Loucy (cell line): ENCODE measurements at regions not wholly inside any gene's neighbourhood (a gene's known extent, or its start where the extent isn't known, plus 50 kb on each side); places are given as distances from the start of the nearest gene placed in this dataset.

Source experiments
- H2AFZ ChIP-seq: fragments of 200-600 bp; sonication (generic); 2 replicates; pipeline ENCODE4 v1.6.0; 2016; ENCODE audit warnings: antibody characterized with exemption, mild to moderate bottlenecking, low read length, moderate library complexity
- H3F3A ChIP-seq: fragments of 200-600 bp; 2 replicates; pipeline ENCODE4 v1.6.0; 2016; ENCODE audit warnings: antibody characterized with exemption, low read depth, mild to moderate bottlenecking
- H3K27me3 ChIP-seq: fragments of 200-600 bp; sonication (generic); 2 replicates; pipeline ENCODE4 v1.6.1; 2014; ENCODE audit warnings: low read length, mild to moderate bottlenecking; ENCODE audit not compliant: insufficient read depth, poor library complexity, severe bottlenecking
- H3K36me3 ChIP-seq: fragments of 200-600 bp; sonication (generic); 2 replicates; pipeline ENCODE4 v1.6.1; 2016; ENCODE audit warnings: low read length; ENCODE audit not compliant: insufficient read depth
- H3K4me1 ChIP-seq: fragments of 200-600 bp; sonication (generic); 2 replicates; pipeline ENCODE4 v1.5.1; 2014; ENCODE audit warnings: low read length, mild to moderate bottlenecking; ENCODE audit not compliant: insufficient read depth, poor library complexity, severe bottlenecking
- H3K4me2 ChIP-seq: fragments of 200-600 bp; sonication (generic); 2 replicates; pipeline ENCODE4 v1.6.0; 2014; ENCODE audit warnings: antibody characterized with exemption, low read length, low read depth, mild to moderate bottlenecking; ENCODE audit not compliant: poor library complexity, severe bottlenecking
- H3K4me3 ChIP-seq: fragments of 200-600 bp; sonication (generic); 2 replicates; pipeline ENCODE4 v1.5.1; 2014; ENCODE audit warnings: low read length, mild to moderate bottlenecking, mixed read lengths; ENCODE audit not compliant: poor library complexity, severe bottlenecking
- H3K79me2 ChIP-seq: fragments of 200-600 bp; sonication (generic); 2 replicates; pipeline ENCODE4 v1.6.1; 2014; ENCODE audit warnings: low read length; ENCODE audit not compliant: insufficient read depth
- H3K9ac ChIP-seq: fragments of 200-600 bp; sonication (generic); 2 replicates; pipeline ENCODE4 v1.6.0; 2014; ENCODE audit warnings: mild to moderate bottlenecking, low read depth, low read length, moderate library complexity; ENCODE audit not compliant: poor library complexity, severe bottlenecking
- H3K9me2 ChIP-seq: fragments of 200-600 bp; sonication (generic); replicated peaks from 2 replicates; pipeline ENCODE4 v1.6.1; 2016; ENCODE audit warnings: low read depth, low read length, mixed read lengths
- H3K9me3 ChIP-seq: fragments of 200-600 bp; sonication (generic); 2 replicates; pipeline ENCODE4 v1.6.1; 2014; ENCODE audit warnings: mild to moderate bottlenecking, antibody characterized with exemption, low read length, low read depth; ENCODE audit not compliant: insufficient read depth
- H4K20me1 ChIP-seq: fragments of 200-600 bp; sonication (generic); 2 replicates; pipeline ENCODE4 v1.6.0; 2014; ENCODE audit warnings: antibody characterized with exemption, low read length, mild to moderate bottlenecking; ENCODE audit not compliant: insufficient read depth, poor library complexity, severe bottlenecking
- CTCF ChIP-seq: fragments of 200-600 bp; sonication (generic); conservative IDR thresholded peaks from 2 replicates; pipeline ENCODE4 v1.5.1; 2014; ENCODE audit warnings: mild to moderate bottlenecking, antibody characterized with exemption, low read length
- EZH2phosphoT487 ChIP-seq: fragments of 200-600 bp; IDR thresholded peaks from 2 replicates; pipeline ENCODE4 v1.6.1; 2018; ENCODE audit warnings: antibody characterized with exemption, mild to moderate bottlenecking, moderate library complexity, borderline replicate concordance

GRCh38 chr4:63589796-63590195 is 819.5 kb downstream of the TECRL start:
- Histone ChIP-seq H3K9me2 (no peaks in the 10 kb centered on the region), H3K36me3 (no peaks in the 10 kb centered on the region), H2AFZ (no peak overlapping the region), H3K9ac (no peak overlapping the region), H4K20me1 (no peaks in the 10 kb centered on the region), H3K4me3 (no peak overlapping the region), H3K79me2 (no peaks in the 10 kb centered on the region), H3K4me1 (no peaks in the 10 kb centered on the region), H3K9me3 (no peaks in the 10 kb centered on the region), H3F3A (no peaks in the 10 kb centered on the region), H3K27me3 (no peaks in the 10 kb centered on the region), H3K4me2 (no peak overlapping the region)
- no peak for TF ChIP-seq EZH2phosphoT487
- no peak for TF ChIP-seq CTCF

- no peak for TF ChIP-seq EZH2phosphoT487
- no peaks in the 10 kb centered on the region for H3F3A ChIP-seq
- H3K4me1 ChIP-seq, result no peaks in the 10 kb centered on the region
- H3K27me3 ChIP-seq, result no peaks in the 10 kb centered on the region
- no peaks in the 10 kb centered on the region for H4K20me1 ChIP-seq
- no peak overlapping the region for H3K9ac ChIP-seq
- no peaks in the 10 kb centered on the region; the same call in 1 of the 2 replicates for H3K9me3 ChIP-seq
- H3K36me3 ChIP-seq, result no peaks in the 10 kb centered on the region
- no peak overlapping the region for H2AFZ ChIP-seq
- no peaks in the 10 kb centered on the region for H3K9me2 ChIP-seq
- H3K79me2 ChIP-seq, result no peaks in the 10 kb centered on the region
- H3K4me3 ChIP-seq, result no peak overlapping the region
- H3K4me2 ChIP-seq, result no peak overlapping the region
These were observed 825.7 kb downstream of the TECRL start for GRCh38 chr4:63583561-63583960.

- Histone ChIP-seq H3K9me3 (no peaks in the 10 kb centered on the region; the same call in 1 of the 2 replicates), H3K4me1 (no peaks in the 10 kb centered on the region)
- TF ChIP-seq EZH2phosphoT487, result no peak
- no peak for TF ChIP-seq CTCF
These were observed 826.2 kb downstream of the TECRL start for GRCh38 chr4:63583007-63583406.

GRCh38 chr4:63580796-63581475 is 828.3 kb downstream of the TECRL start:
- no peaks in the 10 kb centered on the region for H3K4me1 ChIP-seq
- H3F3A ChIP-seq, result no peaks in the 10 kb centered on the region
- H4K20me1 ChIP-seq, result no peaks in the 10 kb centered on the region
- H2AFZ ChIP-seq, result no peak overlapping the region
- no peaks in the 10 kb centered on the region for H3K9me2 ChIP-seq
- no peaks in the 10 kb centered on the region for H3K79me2 ChIP-seq
- H3K4me3 ChIP-seq, result no peak overlapping the region
- H3K36me3 ChIP-seq, result no peaks in the 10 kb centered on the region
- TF ChIP-seq CTCF (no peak), EZH2phosphoT487 (no peak)
- H3K9ac ChIP-seq, result no peak overlapping the region
- peaks cover under 1% of the 10 kb centered on the region; the same call in 1 of the 2 replicates for H3K9me3 ChIP-seq
- no peaks in the 10 kb centered on the region for H3K27me3 ChIP-seq
- H3K4me2 ChIP-seq, result no peak overlapping the region

More at GRCh38 chr4:63583007-63583406, 826.2 kb downstream of the TECRL start:
- H3K79me2 ChIP-seq, result no peaks in the 10 kb centered on the region
- H3K27me3 ChIP-seq, result no peaks in the 10 kb centered on the region
- no peak overlapping the region for H2AFZ ChIP-seq
- no peak overlapping the region for H3K4me3 ChIP-seq
- no peaks in the 10 kb centered on the region for H3K9me2 ChIP-seq
- no peaks in the 10 kb centered on the region for H3F3A ChIP-seq
- no peak overlapping the region for H3K4me2 ChIP-seq
- H4K20me1 ChIP-seq, result no peaks in the 10 kb centered on the region
- no peak overlapping the region for H3K9ac ChIP-seq
- no peaks in the 10 kb centered on the region for H3K36me3 ChIP-seq
